ENCODE measurements at regions not wholly inside any gene's neighbourhood (a gene's known extent, or its start where the extent isn't known, plus 50 kb on each side); places are given as distances from the start of the nearest gene placed in this dataset.
"Not testable (repeated sequence)": the region's sequence is repeated elsewhere in the genome, so short reads cannot be mapped to it uniquely, and the experiment has no call there.

DNA sequence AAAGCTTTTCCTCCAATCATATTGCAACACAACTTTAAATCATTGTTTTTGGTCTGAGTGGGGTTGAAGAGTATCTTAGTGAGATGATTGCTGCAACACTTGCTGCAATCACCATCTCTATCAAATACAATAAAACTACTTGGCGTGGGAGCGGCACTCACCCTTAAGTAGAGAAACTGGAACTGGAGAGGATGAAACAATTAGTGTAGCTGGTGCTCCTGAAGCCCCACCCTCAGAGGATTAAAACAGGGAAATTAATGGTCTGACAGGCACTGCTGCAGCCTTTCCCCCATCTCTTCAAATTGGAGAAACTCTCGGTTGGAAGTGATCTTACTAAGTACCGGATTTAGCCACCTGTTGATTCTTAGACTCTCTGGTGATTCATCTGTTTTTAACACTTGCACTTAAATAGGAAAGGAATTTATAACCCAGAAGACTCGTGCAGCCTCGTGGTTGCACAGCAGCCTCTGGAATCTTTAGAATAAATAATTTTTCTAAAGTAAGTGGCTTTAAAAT lies 80.5 kb upstream of the KIF26B start:
- no peak for DNase-seq (ENCODE audit: extremely low spot score)
- CTCF ChIA-PET: no interaction called here
- POLR2A ChIA-PET: interaction anchor here (0.6 kb wide), 1 partner anchor 13 kb away, joined by 3 read pairs; no protein-coding TSS in a partner anchor
- no peak for TF ChIP-seq BHLHE40 (IDR thresholded peaks at IDR 0.05; ENCODE audit: borderline replicate concordance)
- TF ChIP-seq, protein P1, sequence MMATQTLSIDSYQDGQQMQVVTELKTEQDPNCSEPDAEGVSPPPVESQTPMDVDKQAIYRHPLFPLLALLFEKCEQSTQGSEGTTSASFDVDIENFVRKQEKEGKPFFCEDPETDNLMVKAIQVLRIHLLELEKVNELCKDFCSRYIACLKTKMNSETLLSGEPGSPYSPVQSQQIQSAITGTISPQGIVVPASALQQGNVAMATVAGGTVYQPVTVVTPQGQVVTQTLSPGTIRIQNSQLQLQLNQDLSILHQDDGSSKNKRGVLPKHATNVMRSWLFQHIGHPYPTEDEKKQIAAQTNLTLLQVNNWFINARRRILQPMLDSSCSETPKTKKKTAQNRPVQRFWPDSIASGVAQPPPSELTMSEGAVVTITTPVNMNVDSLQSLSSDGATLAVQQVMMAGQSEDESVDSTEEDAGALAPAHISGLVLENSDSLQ (IDR thresholded peaks at IDR 0.05): peak; percentile 88

DNA sequence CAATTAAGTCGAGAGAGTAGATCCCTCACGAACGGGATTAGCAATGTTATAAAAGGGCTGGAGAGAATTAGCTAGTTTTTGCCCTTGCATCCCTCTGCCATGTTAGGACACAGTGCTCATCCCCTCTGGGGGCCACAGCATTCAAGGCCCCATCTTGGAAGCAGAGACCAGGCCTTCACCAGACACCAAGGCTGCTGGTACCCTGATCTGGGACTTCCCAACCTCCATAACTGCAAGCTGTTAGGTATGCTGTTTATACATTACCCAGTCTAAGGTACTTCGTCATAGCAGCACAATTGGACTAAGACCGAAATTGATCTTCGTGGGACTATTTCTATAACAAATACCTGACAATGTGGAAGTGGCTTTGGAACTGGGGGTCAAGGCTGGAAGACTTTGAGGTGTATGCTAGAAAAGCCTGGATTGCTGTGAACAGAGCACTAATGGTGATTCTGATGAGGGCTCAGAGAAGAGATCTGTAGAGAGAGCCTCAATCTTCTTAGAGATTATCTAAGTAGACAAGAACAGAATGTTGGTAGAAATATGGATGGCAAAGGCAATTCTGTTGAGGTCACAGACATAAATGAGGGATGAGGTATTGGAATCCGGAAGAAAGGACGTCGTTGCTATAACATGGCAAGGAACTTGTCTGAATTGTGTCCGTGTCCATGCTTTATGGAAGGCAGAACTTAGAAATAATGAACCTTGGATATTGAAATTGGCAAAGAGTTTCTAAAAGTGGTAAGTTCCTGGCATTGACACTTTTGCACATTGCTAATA lies 83.8 kb upstream of the KIF26B start:
- POLR2A ChIA-PET: no interaction called here
- DNase-seq (ENCODE audit: extremely low spot score): no peak
- TF ChIP-seq FOXK2 (IDR thresholded peaks at IDR 0.05): no peak
- TF ChIP-seq FOXA1 (IDR thresholded peaks at IDR 0.05): no peak
- no peak for TF ChIP-seq L3MBTL2 (conservative IDR thresholded peaks at IDR 0.05)
- no peak for TF ChIP-seq CTBP1 (IDR thresholded peaks at IDR 0.05; ENCODE audit: borderline replicate concordance)
- no peak for TF ChIP-seq TARDBP (IDR thresholded peaks at IDR 0.05)
- TF ChIP-seq NFRKB (IDR thresholded peaks at IDR 0.05): no peak
- no peak for TF ChIP-seq LEF1 (IDR thresholded peaks at IDR 0.05; ENCODE audit: borderline replicate concordance)
- TF ChIP-seq, protein P1 (IDR thresholded peaks at IDR 0.05): no peak
- TF ChIP-seq ARNT (IDR thresholded peaks at IDR 0.05): no peak
- no peak for TF ChIP-seq BHLHE40 (IDR thresholded peaks at IDR 0.05; ENCODE audit: borderline replicate concordance)
- no peak for TF ChIP-seq FOXM1 (IDR thresholded peaks at IDR 0.05; ENCODE audit: borderline replicate concordance)
- no peak for TF ChIP-seq SP1 (IDR thresholded peaks at IDR 0.05)
- no peak for TF ChIP-seq ZNF384 (IDR thresholded peaks at IDR 0.05)
- TF ChIP-seq ELF4 (IDR thresholded peaks at IDR 0.05): no peak
- no peak for TF ChIP-seq SUZ12 (IDR thresholded peaks at IDR 0.05)
- no peak for TF ChIP-seq HDGF (IDR thresholded peaks at IDR 0.05; ENCODE audit: borderline replicate concordance)
- CTCF ChIA-PET: no interaction called here

DNA sequence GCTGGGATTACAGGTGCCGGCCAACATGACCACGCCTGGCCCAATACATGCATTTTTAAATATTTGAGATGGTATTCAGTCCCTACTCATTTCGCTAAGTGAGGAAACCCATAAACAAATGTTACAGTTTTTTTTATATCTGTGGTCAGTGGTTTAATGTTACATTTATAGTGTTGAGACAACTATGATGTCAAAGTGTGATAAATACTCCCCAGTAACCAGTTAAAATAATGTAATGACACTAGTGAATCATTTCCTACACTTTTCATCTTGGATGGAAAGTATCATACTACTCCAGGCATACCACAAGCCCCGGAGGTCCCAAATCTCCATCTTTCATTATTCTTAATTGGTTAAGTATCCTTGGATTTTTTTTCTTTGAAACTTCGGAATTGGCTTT lies 87.5 kb upstream of the KIF26B start:
- POLR2A ChIA-PET: no interaction called here
- CTCF ChIA-PET: no interaction called here
- DNase-seq (ENCODE audit: extremely low spot score): no peak
- TF ChIP-seq FOXK2 (IDR thresholded peaks at IDR 0.05) (no peak), NFRKB (IDR thresholded peaks at IDR 0.05) (no peak), TARDBP (IDR thresholded peaks at IDR 0.05) (no peak), ZNF384 (IDR thresholded peaks at IDR 0.05) (0 out of 2 replicates have a peak, but pooled peaks have one; percentile 17), FOXM1 (IDR thresholded peaks at IDR 0.05; ENCODE audit: borderline replicate concordance) (no peak)
- TF ChIP-seq, protein P1 (IDR thresholded peaks at IDR 0.05): peak; percentile 24; the same call in 1 of the 2 replicates

DNA sequence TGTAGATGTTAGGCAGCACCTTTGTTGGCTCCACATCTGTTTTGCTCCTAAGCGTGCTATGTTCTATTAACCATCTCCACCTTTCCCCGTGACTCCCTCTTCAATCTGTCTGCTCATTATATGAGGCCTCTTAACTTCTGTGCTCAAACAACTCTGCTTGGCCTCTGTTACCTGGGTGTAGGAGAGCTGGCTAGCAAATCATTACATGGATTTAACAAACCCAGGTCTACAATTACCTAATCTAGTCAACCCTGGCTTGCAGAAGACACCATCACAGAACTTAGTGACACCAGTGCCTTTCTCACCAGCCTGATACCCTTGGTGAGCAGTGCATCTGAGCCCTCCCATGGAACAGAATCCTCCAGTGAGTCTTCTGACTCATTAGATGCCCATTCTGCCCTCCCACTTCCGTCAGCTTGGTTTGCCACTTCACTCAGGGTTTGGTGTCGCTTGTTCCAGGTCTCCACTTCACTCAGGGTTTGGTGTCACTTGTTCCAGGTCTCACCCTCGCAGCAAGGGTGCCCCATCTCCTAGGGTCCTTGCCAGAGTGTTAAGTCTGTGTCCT lies 92.0 kb upstream of the KIF26B start:
- no peak for TF ChIP-seq LEF1 (IDR thresholded peaks at IDR 0.05; ENCODE audit: borderline replicate concordance)
- TF ChIP-seq SUZ12 (IDR thresholded peaks at IDR 0.05): no peak
- TF ChIP-seq ZNF384 (IDR thresholded peaks at IDR 0.05): no peak
- TF ChIP-seq ARNT (IDR thresholded peaks at IDR 0.05): no peak
- no peak for TF ChIP-seq TARDBP (IDR thresholded peaks at IDR 0.05)
- TF ChIP-seq CTBP1 (IDR thresholded peaks at IDR 0.05; ENCODE audit: borderline replicate concordance): no peak
- no peak for TF ChIP-seq FOXA1 (IDR thresholded peaks at IDR 0.05)
- TF ChIP-seq ELF4 (IDR thresholded peaks at IDR 0.05): no peak
- no peak for TF ChIP-seq NFRKB (IDR thresholded peaks at IDR 0.05)
- no peak for TF ChIP-seq HDGF (IDR thresholded peaks at IDR 0.05; ENCODE audit: borderline replicate concordance)
- TF ChIP-seq FOXK2 (IDR thresholded peaks at IDR 0.05): no peak
- CTCF ChIA-PET: no interaction called here
- POLR2A ChIA-PET: no interaction called here
- no peak for DNase-seq (ENCODE audit: extremely low spot score)

DNA sequence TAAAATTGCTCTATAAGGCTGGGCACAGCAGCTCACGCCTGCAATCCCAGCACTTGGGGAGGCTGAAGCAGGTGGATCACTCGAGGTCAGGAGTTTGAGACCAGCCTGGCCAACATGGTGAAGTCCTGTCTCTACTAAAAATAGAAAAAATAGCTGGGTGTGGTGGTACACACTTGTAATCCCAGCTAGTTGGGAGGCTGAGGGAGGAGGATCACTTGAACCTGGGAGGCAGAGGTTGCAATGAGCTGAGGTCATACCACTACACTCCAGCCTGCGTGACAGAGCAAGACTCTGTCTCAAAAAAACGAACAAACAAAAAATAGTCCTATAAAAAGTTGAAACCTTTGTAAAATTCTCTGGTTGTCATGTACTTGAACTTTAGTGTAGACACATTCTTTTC lies 93.0 kb upstream of the KIF26B start:
- POLR2A ChIA-PET; DNase-seq (ENCODE audit: extremely low spot score): not testable (repeated sequence)
- CTCF ChIA-PET: interaction anchor here (0.8 to 1.9 kb wide), 3 partner anchors 8 to 26 kb away, joined by 4 to 7 read pairs (median 4); no protein-coding TSS in a partner anchor

- TF ChIP-seq, protein P1 (IDR thresholded peaks at IDR 0.05): no peak
- ChIA-PET CTCF (interaction anchor here (0.6 to 1.9 kb wide), 5 partner anchors 9 to 219 kb away, joined by 3 to 7 read pairs (median 4); no protein-coding TSS in a partner anchor), POLR2A (interaction anchor here (0.6 to 1.4 kb wide), 3 partner anchors 9 to 226 kb away, joined by 3 to 4 read pairs (median 3); partner anchors contain the start of gene COX20)
- DNase-seq (ENCODE audit: extremely low spot score): no peak
Observed at GRCh38 chr1:245060684-245061374, 94.0 kb upstream of the KIF26B start.

Data from HEK293T (cell line).